ENCODE measurements at regions not wholly inside any gene's neighbourhood (a gene's known extent, or its start where the extent isn't known, plus 50 kb on each side); places are given as distances from the start of the nearest gene placed in this dataset.

DNA sequence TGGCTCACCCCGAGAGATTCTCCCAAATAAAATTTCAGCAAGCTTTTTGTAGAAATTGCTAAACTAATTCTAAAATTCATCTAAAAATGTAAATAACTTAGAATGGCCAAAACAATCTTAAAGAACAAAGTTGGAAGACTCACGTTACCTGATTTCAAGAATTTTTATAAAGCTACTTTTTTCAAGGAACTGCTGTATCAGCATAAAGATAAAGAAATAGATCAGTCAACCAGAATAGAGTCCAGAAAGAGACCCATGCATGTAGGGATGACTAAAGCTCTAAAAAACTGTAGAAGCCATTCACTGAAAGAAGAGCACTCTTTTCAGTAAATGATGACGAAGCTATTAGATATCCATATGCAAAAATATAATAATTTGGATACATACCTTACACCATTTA is 652.1 kb downstream of the TBC1D32 start:
- BruUV-seq (replicated peaks), result no TSS peak
- Mint-ChIP-seq H3K4me1 (ENCODE audit: low read depth, unreplicated experiment) (no peaks in the 10 kb centered on the region), H3K9me3 (ENCODE audit: low read depth, unreplicated experiment) (no peaks in the 10 kb centered on the region), H3K4me3 (ENCODE audit: low read depth, unreplicated experiment) (no peak overlapping the region), H3K36me3 (ENCODE audit: insufficient read depth, unreplicated experiment) (no peaks in the 10 kb centered on the region), H3K27ac (ENCODE audit: unreplicated experiment) (no peak overlapping the region), H3K27me3 (ENCODE audit: unreplicated experiment) (no peaks in the 10 kb centered on the region)
- intact Hi-C loops (cut with micrococcal nuclease; ENCODE audit: unreplicated experiment), result no loop called here
- TF ChIP-seq, protein P1, sequence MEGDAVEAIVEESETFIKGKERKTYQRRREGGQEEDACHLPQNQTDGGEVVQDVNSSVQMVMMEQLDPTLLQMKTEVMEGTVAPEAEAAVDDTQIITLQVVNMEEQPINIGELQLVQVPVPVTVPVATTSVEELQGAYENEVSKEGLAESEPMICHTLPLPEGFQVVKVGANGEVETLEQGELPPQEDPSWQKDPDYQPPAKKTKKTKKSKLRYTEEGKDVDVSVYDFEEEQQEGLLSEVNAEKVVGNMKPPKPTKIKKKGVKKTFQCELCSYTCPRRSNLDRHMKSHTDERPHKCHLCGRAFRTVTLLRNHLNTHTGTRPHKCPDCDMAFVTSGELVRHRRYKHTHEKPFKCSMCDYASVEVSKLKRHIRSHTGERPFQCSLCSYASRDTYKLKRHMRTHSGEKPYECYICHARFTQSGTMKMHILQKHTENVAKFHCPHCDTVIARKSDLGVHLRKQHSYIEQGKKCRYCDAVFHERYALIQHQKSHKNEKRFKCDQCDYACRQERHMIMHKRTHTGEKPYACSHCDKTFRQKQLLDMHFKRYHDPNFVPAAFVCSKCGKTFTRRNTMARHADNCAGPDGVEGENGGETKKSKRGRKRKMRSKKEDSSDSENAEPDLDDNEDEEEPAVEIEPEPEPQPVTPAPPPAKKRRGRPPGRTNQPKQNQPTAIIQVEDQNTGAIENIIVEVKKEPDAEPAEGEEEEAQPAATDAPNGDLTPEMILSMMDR (IDR thresholded peaks at IDR 0.05; ENCODE audit: unreplicated experiment), result no peak
- CTCF ChIA-PET, result no interaction called here
- DNase-seq, result no peak

DNA sequence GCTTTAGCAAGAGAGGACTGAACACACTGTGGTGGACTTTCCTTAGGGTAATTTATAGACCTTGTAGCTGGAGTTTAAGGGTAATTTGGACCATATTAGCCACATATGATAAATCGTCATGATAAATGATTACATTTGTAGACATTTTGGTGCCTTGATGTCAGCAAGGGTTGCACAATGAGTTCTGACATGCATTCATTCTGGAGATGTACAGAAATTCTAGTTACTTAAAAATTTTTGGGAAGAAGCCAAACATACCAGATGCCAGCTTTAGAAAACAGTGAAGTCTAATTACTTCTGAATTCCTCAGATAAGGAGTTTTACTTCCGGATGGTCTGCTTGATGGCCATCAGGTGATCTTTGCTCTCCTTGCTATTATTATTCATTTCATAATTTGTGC is 653.1 kb downstream of the TBC1D32 start:
- Mint-ChIP-seq H3K9me3 (ENCODE audit: low read depth, unreplicated experiment) (no peaks in the 10 kb centered on the region), H3K27me3 (ENCODE audit: unreplicated experiment) (no peaks in the 10 kb centered on the region)

DNA sequence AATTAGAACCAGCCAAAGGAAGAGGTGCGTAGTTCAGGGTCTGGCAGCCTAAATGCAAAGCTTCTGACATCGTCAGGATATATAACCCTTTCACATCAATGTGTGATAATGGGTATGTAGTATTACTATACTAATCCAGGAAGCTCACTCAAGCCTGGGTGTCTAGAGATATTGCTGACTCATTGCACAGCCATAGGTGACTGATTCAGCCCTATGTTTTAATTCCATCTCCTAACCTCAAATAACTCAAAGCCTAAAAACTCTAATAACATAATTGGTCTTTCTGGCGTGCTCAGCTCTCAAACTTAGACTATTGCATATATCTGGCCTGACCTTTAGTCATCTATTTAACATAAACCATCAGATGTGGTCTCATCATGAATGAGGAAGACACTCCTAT is 658.4 kb downstream of the TBC1D32 start:
- no TSS peak for BruUV-seq (replicated peaks)
- H3K27ac Mint-ChIP-seq (ENCODE audit: unreplicated experiment), result no peak overlapping the region
- H3K9me3 Mint-ChIP-seq (ENCODE audit: low read depth, unreplicated experiment), result no peaks in the 10 kb centered on the region
- H3K4me3 Mint-ChIP-seq (ENCODE audit: low read depth, unreplicated experiment), result no peak overlapping the region
- H3K4me1 Mint-ChIP-seq (ENCODE audit: low read depth, unreplicated experiment), result peaks cover 5% of the 10 kb centered on the region
- CTCF ChIA-PET, result no interaction called here
- intact Hi-C loops (cut with micrococcal nuclease; ENCODE audit: unreplicated experiment), result no loop called here
- no peaks in the 10 kb centered on the region for H3K27me3 Mint-ChIP-seq (ENCODE audit: unreplicated experiment)
- TF ChIP-seq, protein P1 (IDR thresholded peaks at IDR 0.05; ENCODE audit: unreplicated experiment), result no peak
- no peaks in the 10 kb centered on the region for H3K36me3 Mint-ChIP-seq (ENCODE audit: insufficient read depth, unreplicated experiment)
- DNase-seq, result no peak

More for the DNA sequence above, 653.1 kb downstream of the TBC1D32 start:
- H3K36me3 Mint-ChIP-seq (ENCODE audit: insufficient read depth, unreplicated experiment), result no peaks in the 10 kb centered on the region
- CTCF ChIA-PET, result interaction anchor here (0.6 kb wide), 2 partner anchors 25 to 65 kb away, joined by 4 read pairs; no protein-coding TSS in a partner anchor
- H3K4me3 Mint-ChIP-seq (ENCODE audit: low read depth, unreplicated experiment), result no peak overlapping the region
- H3K27ac Mint-ChIP-seq (ENCODE audit: unreplicated experiment), result no peak overlapping the region
- no peak for DNase-seq
- H3K4me1 Mint-ChIP-seq (ENCODE audit: low read depth, unreplicated experiment), result no peaks in the 10 kb centered on the region
- intact Hi-C loops (cut with micrococcal nuclease; ENCODE audit: unreplicated experiment), result no loop called here
- TF ChIP-seq, protein P1 (IDR thresholded peaks at IDR 0.05; ENCODE audit: unreplicated experiment), result no peak
- BruUV-seq (replicated peaks), result no TSS peak

DNA sequence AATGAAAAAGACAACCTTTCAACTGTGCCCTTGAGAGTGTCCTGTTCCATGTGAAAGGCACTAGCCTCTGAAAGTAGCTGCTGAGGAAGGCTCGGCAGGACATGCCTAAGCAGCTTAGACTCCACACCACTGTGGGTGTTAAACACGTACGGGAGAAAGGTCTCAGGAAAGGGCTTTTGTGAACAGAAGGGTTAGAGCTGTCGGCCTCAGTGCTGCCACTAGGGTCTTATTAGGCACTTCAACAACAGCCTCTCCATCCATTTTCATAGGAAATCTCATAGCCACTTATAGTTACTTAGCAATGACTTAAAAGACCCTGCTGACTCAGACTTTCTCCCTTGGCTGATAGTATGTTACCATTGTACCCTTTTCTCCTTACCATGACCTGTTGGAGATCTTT is 662.8 kb downstream of the TBC1D32 start:
- no TSS peak for BruUV-seq (replicated peaks)
- H3K36me3 Mint-ChIP-seq (ENCODE audit: insufficient read depth, unreplicated experiment), result no peaks in the 10 kb centered on the region
- CTCF ChIA-PET, result no interaction called here

More for the DNA sequence above, 662.8 kb downstream of the TBC1D32 start:
- Mint-ChIP-seq H3K4me3 (ENCODE audit: low read depth, unreplicated experiment) (no peak overlapping the region), H3K9me3 (ENCODE audit: low read depth, unreplicated experiment) (peaks cover 7% of the 10 kb centered on the region), H3K27ac (ENCODE audit: unreplicated experiment) (no peak overlapping the region), H3K4me1 (ENCODE audit: low read depth, unreplicated experiment) (peaks cover 5% of the 10 kb centered on the region), H3K27me3 (ENCODE audit: unreplicated experiment) (no peaks in the 10 kb centered on the region)
- intact Hi-C loops (cut with micrococcal nuclease; ENCODE audit: unreplicated experiment), result no loop called here
- no peak for DNase-seq
- TF ChIP-seq, protein P1 (IDR thresholded peaks at IDR 0.05; ENCODE audit: unreplicated experiment), result no peak

All from Calu3 (cell line).